ENCODE measurements at regions not wholly inside any gene's neighbourhood (a gene's known extent, or its start where the extent isn't known, plus 50 kb on each side); places are given as distances from the start of the nearest gene placed in this dataset.

DNA sequence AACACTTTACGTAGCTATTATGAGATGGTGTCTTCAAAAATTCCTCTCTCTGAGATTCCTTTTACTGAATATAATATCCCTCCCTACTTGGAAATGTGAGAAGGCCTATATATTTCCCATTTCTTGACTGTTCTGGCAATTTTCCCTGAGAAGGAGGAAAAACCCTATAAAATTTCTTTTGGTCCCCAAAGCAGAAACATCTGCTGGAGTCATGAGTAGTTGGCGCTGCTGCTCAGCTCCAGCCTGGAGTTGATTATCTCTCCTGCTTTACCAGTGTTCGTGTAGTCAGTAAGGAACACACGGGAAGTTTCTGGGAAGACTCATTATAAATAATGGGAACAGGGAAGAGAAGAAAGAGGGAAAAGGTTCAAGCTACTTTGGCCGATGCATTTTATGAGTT is 680.1 kb downstream of the EPHA3 start:
- TF ChIP-seq, protein P1, sequence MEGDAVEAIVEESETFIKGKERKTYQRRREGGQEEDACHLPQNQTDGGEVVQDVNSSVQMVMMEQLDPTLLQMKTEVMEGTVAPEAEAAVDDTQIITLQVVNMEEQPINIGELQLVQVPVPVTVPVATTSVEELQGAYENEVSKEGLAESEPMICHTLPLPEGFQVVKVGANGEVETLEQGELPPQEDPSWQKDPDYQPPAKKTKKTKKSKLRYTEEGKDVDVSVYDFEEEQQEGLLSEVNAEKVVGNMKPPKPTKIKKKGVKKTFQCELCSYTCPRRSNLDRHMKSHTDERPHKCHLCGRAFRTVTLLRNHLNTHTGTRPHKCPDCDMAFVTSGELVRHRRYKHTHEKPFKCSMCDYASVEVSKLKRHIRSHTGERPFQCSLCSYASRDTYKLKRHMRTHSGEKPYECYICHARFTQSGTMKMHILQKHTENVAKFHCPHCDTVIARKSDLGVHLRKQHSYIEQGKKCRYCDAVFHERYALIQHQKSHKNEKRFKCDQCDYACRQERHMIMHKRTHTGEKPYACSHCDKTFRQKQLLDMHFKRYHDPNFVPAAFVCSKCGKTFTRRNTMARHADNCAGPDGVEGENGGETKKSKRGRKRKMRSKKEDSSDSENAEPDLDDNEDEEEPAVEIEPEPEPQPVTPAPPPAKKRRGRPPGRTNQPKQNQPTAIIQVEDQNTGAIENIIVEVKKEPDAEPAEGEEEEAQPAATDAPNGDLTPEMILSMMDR (IDR thresholded peaks at IDR 0.05): no peak
- TF ChIP-seq POLR2A (IDR thresholded peaks at IDR 0.05): no peak

Measured in Peyer's patch (tissue), 4 donors.